Upper lobe of left lung (tissue), 4 donors: ENCODE measurements at regions not wholly inside any gene's neighbourhood (a gene's known extent, or its start where the extent isn't known, plus 50 kb on each side); places are given as distances from the start of the nearest gene placed in this dataset.

ENCODE experiments used
- POLR2AphosphoS5 ChIP-seq, 2 donors: sonication (generic); formaldehyde crosslinking; IDR thresholded peaks; one replicate each; pipeline ENCODE4 v1.5.1; 2017; ENCODE audit warnings: antibody characterized with exemption in 2 of 2
- TF ChIP-seq, protein P1 (sequence below), 6 experiments: fragments of 450-650 bp in 4 of 6; fragments of 200-600 bp in 2 of 6; sonication (generic) in 2 of 6; IDR thresholded peaks; one replicate each; pipeline ENCODE4 v1.5.1; 2016 to 2019; ENCODE audit warnings: antibody characterized with exemption in 6 of 6

- TF ChIP-seq, protein P1, sequence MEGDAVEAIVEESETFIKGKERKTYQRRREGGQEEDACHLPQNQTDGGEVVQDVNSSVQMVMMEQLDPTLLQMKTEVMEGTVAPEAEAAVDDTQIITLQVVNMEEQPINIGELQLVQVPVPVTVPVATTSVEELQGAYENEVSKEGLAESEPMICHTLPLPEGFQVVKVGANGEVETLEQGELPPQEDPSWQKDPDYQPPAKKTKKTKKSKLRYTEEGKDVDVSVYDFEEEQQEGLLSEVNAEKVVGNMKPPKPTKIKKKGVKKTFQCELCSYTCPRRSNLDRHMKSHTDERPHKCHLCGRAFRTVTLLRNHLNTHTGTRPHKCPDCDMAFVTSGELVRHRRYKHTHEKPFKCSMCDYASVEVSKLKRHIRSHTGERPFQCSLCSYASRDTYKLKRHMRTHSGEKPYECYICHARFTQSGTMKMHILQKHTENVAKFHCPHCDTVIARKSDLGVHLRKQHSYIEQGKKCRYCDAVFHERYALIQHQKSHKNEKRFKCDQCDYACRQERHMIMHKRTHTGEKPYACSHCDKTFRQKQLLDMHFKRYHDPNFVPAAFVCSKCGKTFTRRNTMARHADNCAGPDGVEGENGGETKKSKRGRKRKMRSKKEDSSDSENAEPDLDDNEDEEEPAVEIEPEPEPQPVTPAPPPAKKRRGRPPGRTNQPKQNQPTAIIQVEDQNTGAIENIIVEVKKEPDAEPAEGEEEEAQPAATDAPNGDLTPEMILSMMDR (IDR thresholded peaks at IDR 0.05): no peak
- TF ChIP-seq POLR2AphosphoS5 (IDR thresholded peaks at IDR 0.05): no peak
These were observed 1769.0 kb upstream of the PCDH20 start for GRCh38 chr13:63184693-63185092.
